GM19193 (cell line): ENCODE measurements at regions not wholly inside any gene's neighbourhood (a gene's known extent, or its start where the extent isn't known, plus 50 kb on each side); places are given as distances from the start of the nearest gene placed in this dataset.

Experiments
- POLR2A ChIP-seq: IDR thresholded peaks from 4 replicates; pipeline ENCODE4 v1.6.1; 2011; ENCODE audit not compliant: insufficient read depth, insufficient read length; ENCODE audit errors: extremely low read depth

DNA sequence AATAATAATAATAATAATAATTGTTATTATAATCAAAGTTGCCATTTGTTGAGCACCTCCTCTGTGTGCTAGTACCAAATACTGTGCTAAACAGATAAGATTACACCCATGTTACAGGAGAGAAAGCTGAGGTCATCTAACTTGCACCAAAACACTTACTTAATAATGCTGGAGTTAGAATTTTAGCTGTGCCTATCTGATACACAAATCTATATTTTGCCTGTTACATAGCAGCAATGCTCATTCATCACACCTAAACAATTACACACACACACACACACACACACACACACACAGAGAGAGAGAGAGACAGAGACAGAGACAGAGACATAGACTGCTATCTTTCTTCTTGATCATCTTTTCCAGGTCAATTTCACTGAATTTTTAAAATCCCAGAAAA, 170.9 kb upstream of the KLF3 start:
- TF ChIP-seq POLR2A = no peak

DNA sequence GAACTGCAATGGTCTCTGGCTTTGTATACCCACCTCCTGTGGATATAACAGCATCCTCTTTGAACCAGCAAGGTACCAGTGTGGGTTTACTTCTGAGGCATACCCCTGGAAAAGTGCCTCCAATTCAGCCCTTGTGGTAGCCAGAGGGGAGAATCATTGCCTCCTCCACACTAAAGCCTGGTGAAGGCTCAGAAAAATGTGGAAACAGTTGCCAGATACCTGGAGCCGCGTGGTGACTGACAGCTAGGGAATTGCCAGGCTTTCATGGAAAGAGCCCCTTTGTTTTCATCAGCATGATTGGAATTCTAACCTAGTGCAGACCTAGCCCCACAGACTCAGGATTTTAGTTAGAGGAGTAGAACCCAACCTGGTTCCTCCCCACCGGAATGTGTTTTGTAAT, 168.6 kb upstream of the KLF3 start:
- no peak for TF ChIP-seq POLR2A

DNA sequence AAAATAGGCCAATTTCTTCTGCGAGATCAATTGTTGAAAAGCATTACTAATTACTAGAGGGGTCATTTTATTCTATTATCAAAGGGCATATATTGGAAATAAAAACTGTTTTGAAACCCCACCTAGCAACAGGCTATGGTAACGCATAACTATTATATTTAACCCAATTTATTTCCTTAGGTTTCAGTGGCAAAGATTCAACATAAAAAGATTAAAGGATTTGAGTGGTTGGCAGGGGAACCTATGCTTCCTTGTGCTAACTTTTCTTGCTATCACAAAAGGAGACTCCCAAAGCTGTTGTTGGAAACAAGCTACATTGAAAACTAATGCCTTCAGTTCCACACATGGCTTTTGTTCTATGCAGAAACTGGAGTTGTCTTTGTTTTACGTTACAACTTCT, 166.9 kb upstream of the KLF3 start:
- TF ChIP-seq POLR2A = no peak

DNA sequence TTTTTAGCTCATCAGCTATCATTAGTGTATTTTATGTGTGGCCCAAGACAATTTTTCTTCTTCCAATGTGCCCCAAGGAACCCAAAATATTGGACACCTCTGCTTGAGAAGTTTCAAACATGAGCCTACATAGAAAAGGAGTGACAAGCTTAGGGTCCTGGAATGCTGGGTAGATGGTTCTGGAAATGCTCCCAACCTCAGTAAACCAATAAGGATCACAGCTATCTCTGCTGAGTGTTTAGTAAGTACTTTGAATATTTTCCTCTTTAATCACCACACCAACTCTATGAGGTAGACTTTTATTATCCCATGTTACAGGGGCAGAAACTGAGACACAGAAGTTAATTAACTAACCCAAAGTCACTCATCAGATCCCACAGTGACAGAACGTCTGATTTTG, 164.9 kb upstream of the KLF3 start:
- no peak for TF ChIP-seq POLR2A

DNA sequence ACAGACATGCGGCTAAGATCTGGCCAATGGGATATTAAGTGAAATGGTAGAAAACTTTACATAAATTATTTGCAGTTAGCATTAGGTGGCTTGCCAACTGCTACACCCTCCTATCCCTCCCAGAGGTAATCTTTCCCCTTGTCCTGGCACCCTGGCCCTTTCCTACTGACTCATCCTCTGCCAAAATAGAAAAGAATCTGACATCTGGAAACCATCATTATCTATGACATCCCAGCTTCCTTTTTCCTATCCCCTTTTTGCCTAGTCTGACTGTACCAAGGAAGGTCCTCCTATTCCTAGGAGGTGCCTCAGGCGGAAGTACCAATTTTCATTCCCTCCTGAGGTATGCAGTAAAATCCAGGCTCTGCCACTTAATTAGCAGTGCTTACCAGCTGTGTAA, 163.6 kb upstream of the KLF3 start:
- TF ChIP-seq POLR2A = no peak

DNA sequence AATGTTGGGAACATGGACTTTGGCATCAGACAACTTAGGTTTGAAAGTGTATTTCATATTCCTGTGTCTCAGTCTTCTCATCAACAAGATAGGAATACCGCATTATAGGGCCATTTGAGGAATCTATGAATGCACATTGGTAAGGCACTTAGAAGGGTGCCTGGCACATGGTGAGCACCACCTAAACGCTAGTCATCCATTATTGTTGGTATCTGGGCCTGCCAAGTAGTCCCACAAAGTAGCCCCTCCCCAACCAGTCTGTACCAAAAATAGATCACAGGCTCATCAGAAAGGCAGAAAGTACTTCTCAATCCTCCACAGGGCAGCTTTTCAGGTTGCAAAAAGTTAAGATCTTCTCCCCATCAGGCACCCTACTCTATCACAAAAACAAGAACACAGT, 162.3 kb upstream of the KLF3 start:
- TF ChIP-seq POLR2A = no peak

DNA sequence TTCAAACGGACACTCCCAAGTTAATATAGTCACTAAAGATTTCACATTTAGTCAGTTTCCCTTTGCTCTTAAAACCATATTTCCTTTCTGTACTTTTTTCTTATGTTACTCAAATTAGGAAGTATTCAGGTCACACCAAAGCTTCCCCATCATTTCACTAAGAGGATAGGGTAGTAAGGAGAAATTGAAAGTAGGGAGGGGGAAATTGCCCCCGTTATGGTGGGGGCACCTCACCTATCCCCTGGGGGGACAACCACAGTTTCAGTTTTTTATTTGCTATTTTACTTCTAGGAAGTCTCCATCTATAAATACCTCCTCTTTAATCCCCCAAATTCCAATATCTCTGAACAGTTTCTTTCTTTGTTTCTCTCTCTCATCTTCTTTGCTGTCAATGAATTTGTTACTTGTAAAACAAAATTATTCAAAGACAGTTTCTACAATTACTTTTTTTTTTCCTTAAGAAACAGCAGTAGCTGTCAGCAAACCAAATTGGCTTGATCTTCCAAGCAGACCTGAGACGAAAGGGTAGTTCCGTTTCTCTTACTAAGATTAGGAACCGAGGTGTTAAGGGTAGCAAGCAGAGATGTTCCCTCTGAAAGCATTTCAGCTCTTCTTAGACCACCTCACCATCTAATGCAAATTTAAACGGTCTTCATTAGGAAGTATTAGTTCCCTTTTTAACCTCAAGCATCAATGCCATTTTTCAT, 160.2 kb upstream of the KLF3 start:
- TF ChIP-seq POLR2A = no peak

DNA sequence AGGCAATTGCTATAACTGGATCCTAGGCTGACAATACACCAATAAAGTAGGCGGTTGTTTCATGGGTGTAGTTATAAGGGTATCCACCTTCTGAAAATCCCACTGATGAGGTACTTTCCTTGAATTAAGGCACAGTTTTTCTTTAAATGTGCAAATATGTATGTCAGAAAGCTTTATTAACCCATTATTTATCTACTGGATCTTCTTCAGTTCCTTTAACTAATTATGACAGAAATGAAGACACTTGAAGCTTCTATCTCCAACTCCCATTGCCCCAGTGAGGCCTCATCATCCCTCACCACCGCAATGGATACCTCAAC, 159.6 kb upstream of the KLF3 start:
- TF ChIP-seq POLR2A = no peak

DNA sequence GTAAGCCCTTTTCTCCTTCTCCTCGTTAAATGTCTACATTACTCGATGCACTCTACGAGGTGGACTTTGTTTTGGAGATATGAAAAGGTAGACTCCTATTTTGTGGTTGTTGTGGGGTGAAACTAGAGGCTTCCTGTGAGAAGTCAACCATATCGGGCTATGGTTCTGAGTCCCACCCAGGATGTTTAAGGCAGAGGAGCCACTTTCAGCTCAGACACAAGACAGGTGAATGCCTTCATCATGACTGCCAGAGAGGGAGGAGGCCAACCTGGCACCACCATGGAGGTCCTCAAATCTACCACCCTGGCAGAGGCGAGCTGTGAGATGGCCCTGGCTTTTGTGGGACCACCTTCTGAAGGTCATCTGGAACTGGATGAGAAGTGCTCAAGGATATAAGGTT, 154.4 kb upstream of the KLF3 start:
- TF ChIP-seq POLR2A = no peak

DNA sequence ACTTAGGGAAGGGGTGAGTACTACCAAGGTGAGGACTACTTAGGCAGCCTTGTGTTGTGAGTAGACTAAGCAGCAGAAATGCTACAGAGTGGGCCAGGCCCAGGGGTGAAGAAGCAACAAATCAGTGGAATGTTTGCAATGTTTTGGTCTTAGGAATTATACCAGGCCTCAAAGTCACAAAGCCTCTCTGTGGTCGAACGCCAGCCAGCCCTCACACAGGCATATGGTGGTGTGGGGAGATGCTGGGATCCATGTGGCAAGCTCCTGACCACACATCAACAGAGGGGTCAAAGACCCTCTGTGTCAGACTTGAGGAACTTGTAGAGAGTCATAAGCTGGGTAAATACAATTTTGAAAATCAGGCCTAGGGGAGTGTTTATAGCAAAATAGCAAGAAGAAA, 153.8 kb upstream of the KLF3 start:
- TF ChIP-seq POLR2A = no peak

DNA sequence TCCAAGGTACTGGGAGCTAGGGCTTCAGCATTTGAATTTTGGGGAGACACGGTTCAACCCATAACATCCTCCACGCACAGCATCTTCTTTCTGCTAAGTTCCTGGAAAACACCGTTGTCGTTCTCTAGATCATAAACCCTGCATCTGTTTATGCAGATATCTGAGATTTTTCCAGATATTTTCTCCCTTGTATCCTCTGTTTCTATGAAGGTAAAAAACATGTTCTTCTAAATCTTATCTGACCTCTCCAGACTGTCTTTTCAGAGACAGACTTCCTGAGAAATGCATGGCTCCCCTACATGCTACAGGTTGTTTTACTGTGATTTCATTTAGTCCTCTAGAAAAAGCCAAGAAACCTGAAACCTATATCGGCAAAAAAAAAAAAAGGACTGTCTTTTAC, 152.3 kb upstream of the KLF3 start:
- no peak for TF ChIP-seq POLR2A

DNA sequence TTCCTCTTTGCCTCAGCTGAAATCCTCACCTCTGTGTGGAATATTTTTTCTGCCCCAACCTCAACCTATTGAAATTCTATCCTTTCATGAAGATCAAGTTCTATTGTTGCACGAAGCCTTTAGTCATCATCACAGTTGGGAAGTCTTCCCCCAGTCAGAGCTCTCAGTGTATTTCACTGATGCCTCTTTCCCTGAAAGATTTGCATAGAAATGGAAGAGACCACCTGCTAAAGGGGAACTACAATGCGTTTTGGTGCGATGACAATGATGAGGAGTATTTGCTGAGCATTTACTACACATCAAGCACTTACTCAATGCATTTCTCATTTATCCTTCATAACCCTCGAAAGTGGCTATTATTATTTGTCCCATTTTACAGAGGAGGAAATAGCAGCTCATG, 151.2 kb upstream of the KLF3 start:
- TF ChIP-seq POLR2A = no peak

DNA sequence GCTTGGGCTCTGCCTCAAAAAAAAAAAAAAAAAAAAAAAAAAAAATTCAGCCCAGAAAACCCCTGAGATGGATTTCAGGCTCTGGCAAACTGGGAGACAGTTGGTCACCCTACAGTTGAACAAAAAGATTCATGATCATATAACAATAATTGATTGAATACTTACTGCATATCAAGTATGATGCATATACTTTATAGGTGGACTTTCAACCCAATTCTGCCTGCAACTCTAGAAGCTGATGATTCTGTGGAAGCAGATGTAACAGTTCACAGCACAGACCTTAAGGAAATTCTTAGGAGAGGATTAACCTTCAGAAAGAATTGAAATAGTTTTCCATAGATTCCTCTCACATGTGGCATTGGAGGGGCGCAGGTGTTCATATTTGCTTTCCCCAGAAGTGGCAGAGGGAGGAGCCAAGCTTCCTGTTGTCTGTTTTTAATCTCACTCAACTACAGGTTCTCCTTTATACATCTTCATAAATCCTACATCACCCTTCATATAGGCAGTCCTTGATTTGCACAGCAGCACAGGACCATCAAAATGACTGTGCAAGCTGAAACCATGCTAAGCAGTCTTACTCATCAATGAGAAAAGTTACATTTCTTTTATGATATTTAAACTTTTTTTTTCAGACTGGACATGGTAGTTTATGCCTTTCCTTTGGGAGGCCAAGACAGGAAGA, 149.4 kb upstream of the KLF3 start:
- no peak for TF ChIP-seq POLR2A

DNA sequence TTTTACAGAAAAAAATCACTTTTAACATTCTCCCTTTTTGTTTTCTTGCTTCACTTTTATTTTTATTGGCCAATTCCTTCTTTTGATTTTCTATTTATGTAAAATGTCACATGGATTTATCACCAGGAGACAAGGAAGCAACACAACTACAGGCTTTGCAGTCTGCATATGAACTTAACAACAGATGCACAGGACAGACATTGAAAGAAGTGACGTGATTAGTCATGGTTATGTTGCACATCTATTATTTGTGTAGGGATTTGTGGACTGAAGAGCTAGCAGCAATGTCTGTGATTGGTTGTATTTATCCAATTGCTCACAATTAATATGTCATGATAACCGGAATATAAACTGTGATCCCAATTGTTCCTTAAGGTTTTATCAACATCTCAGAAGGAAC, 147.8 kb upstream of the KLF3 start:
- TF ChIP-seq POLR2A = no peak

DNA sequence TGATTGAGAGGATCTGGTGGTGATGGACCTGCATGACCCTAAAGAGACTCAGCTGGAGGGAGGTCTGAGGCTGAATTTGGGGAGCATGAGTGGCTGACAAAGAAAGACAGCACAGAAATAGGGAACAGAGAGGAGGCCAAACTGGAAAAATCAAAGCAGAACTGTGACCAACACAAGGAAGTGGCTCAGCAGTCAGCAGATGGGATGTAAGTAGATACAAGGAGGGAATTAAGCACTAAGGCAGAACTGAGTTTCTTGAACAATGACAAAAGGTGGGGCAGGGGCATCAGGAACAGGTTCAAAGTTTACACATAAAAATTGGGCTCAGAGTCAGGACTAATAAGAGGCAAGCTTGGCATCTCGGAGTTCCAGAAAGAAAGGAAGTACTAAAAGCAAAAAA, 144.3 kb upstream of the KLF3 start:
- no peak for TF ChIP-seq POLR2A

DNA sequence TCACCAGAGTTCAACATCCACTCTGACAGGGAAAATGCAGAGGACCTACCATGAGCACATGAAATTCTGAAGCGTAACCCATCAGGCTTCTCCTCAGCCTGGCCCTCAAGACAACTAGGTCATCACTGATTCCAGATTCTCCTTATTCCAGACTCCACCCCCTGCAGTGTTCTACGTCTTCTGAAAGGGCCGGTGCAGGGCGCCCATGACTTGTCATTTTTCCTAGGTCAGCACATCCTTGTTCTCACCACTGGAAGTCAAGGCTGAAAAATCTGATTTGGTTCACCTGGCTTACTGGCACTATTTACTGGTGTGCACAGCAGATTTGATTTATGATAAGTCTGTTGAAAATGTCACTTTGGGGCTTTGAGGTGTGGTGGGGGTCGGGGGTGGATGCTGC, 140.9 kb upstream of the KLF3 start:
- no peak for TF ChIP-seq POLR2A
